H9 (cell line): ENCODE measurements at regions not wholly inside any gene's neighbourhood (a gene's known extent, or its start where the extent isn't known, plus 50 kb on each side); places are given as distances from the start of the nearest gene placed in this dataset.
"Not testable (repeated sequence)": the region's sequence is repeated elsewhere in the genome, so short reads cannot be mapped to it uniquely, and the experiment has no call there.

Experiments
- DNase-seq: peaks from one replicate; pipeline ENCODE4 v3.0.0-alpha.2; 2017
- H2AFZ ChIP-seq: one replicate; pipeline ENCODE4 v1.6.1; 2013; ENCODE audit warnings: mild to moderate bottlenecking, low read length, control low read depth, moderate library complexity
- H2AK5ac ChIP-seq: 2 replicates; pipeline ENCODE4 v1.6.1; 2013; ENCODE audit warnings: low read length, control low read depth, mixed read lengths; ENCODE audit not compliant: insufficient read length
- H2BK120ac ChIP-seq: one replicate; pipeline ENCODE4 v1.6.1; 2013; ENCODE audit warnings: low read depth, mild to moderate bottlenecking, low read length, control low read depth, inconsistent platforms; ENCODE audit not compliant: poor library complexity, severe bottlenecking
- H2BK12ac ChIP-seq: 2 replicates; pipeline ENCODE4 v1.6.1; 2013; ENCODE audit warnings: low read length, control low read depth, mixed read lengths, low read depth; ENCODE audit not compliant: insufficient read length
- H2BK15ac ChIP-seq: 2 replicates; pipeline ENCODE4 v1.6.1; 2013; ENCODE audit warnings: low read depth, low read length, control low read depth
- H2BK20ac ChIP-seq: one replicate; pipeline ENCODE4 v1.6.1; 2013; ENCODE audit warnings: low read depth, mild to moderate bottlenecking, low read length, control low read depth, inconsistent platforms; ENCODE audit not compliant: poor library complexity, severe bottlenecking
- H2BK5ac ChIP-seq: 2 replicates; pipeline ENCODE4 v1.6.1; 2013; ENCODE audit warnings: low read length, control low read depth, mixed read lengths; ENCODE audit not compliant: insufficient read length
- H3K14ac ChIP-seq: 2 replicates; pipeline ENCODE4 v1.6.1; 2013; ENCODE audit warnings: low read length, control low read depth; ENCODE audit not compliant: insufficient read depth
- H3K18ac ChIP-seq: 2 replicates; pipeline ENCODE4 v1.6.1; 2013; ENCODE audit warnings: low read depth, mild to moderate bottlenecking, mixed read lengths, low read length, control low read depth; ENCODE audit not compliant: insufficient read length
- H3K23ac ChIP-seq: 2 replicates; pipeline ENCODE4 v1.6.1; 2013; ENCODE audit warnings: low read length, control low read depth, mixed read lengths, low read depth; ENCODE audit not compliant: insufficient read length
- H3K23me2 ChIP-seq: 2 replicates; pipeline ENCODE4 v1.6.1; 2013; ENCODE audit warnings: low read depth, mild to moderate bottlenecking, mixed read lengths, low read length, control low read depth; ENCODE audit not compliant: insufficient read length, poor library complexity, severe bottlenecking
- H3K27ac ChIP-seq: 2 replicates; pipeline ENCODE4 v1.5.1; 2013; ENCODE audit warnings: low read length, control low read depth, mixed read lengths, low read depth; ENCODE audit not compliant: insufficient read length
- H3K27me3 ChIP-seq: 2 replicates; pipeline ENCODE4 v1.6.1; 2013; ENCODE audit warnings: low read length, control low read depth, inconsistent platforms; ENCODE audit not compliant: insufficient read depth
- H3K4ac ChIP-seq: 2 replicates; pipeline ENCODE4 v1.6.1; 2013; ENCODE audit warnings: low read depth, mild to moderate bottlenecking, control low read depth, inconsistent platforms, low read length, moderate library complexity
- H3K4me1 ChIP-seq: 2 replicates; pipeline ENCODE4 v1.6.1; 2013; ENCODE audit warnings: low read length, control low read depth, inconsistent platforms; ENCODE audit not compliant: insufficient read depth
- H3K4me2 ChIP-seq: 2 replicates; pipeline ENCODE4 v1.6.1; 2013; ENCODE audit warnings: low read length, control low read depth, mixed read lengths; ENCODE audit not compliant: insufficient read length, insufficient read depth
- H3K56ac ChIP-seq: 2 replicates; pipeline ENCODE4 v1.6.1; 2013; ENCODE audit warnings: low read depth, mild to moderate bottlenecking, mixed read lengths, low read length, control low read depth; ENCODE audit not compliant: insufficient read length
- H3K79me1 ChIP-seq: 2 replicates; pipeline ENCODE4 v1.6.1; 2013; ENCODE audit warnings: low read depth, mild to moderate bottlenecking, moderate library complexity, low read length, control low read depth, inconsistent platforms; ENCODE audit not compliant: insufficient read depth, poor library complexity, severe bottlenecking
- H3K79me2 ChIP-seq: 2 replicates; pipeline ENCODE4 v1.6.1; 2013; ENCODE audit warnings: low read length, control low read depth, inconsistent platforms; ENCODE audit not compliant: insufficient read depth
- H3K9ac ChIP-seq: 2 replicates; pipeline ENCODE4 v1.6.1; 2013; ENCODE audit warnings: low read length, control low read depth, mixed read lengths; ENCODE audit not compliant: insufficient read length; ENCODE audit errors: extremely low read depth
- H3K9me3 ChIP-seq: one replicate; pipeline ENCODE4 v1.6.1; 2013; ENCODE audit warnings: low read depth, low read length, inconsistent platforms; ENCODE audit not compliant: control insufficient read depth
- H3T11ph ChIP-seq: one replicate; pipeline ENCODE4 v1.6.1; 2013; ENCODE audit warnings: mild to moderate bottlenecking, low read length, control low read depth, inconsistent platforms
- H4K20me1 ChIP-seq: one replicate; pipeline ENCODE4 v1.6.1; 2013; ENCODE audit not compliant: control insufficient read depth, insufficient read length, insufficient read depth
- H4K5ac ChIP-seq: 2 replicates; pipeline ENCODE4 v1.6.1; 2013; ENCODE audit warnings: low read depth, mild to moderate bottlenecking, mixed read lengths, low read length, control low read depth; ENCODE audit not compliant: insufficient read length
- H4K8ac ChIP-seq: replicated peaks from 2 replicates; pipeline ENCODE4 v1.6.1; 2013; ENCODE audit warnings: low read length, control low read depth, mixed read lengths, low read depth; ENCODE audit not compliant: insufficient read length
- H4K91ac ChIP-seq: 2 replicates; pipeline ENCODE4 v1.6.1; 2013; ENCODE audit warnings: low read depth, mild to moderate bottlenecking, moderate library complexity, mixed read lengths, low read length, control low read depth; ENCODE audit not compliant: insufficient read length
- H3K27ac Mint-ChIP-seq, 3 experiments: 2 replicates in 2 of 3; 3 replicates in 1 of 3; pipeline ENCODE4 v1.8.0; 2020 to 2021; ENCODE audit warnings: mixed read lengths in 3 of 3, mild to moderate bottlenecking in 1 of 3, moderate library complexity in 1 of 3
- H3K27me3 Mint-ChIP-seq: 2 replicates; pipeline ENCODE4 v1.8.0; 2021; ENCODE audit warnings: low read depth, mild to moderate bottlenecking, moderate library complexity, mixed read lengths
- H3K36me3 Mint-ChIP-seq, 3 experiments: 2 replicates in 2 of 3; 3 replicates in 1 of 3; pipeline ENCODE4 v1.8.0; 2020 to 2021; ENCODE audit warnings: low read depth in 3 of 3, mixed read lengths in 3 of 3; ENCODE audit not compliant: insufficient read depth in 1 of 3
- H3K4me1 Mint-ChIP-seq, 2 experiments: 2 replicates each; pipeline ENCODE4 v1.8.0; 2020; ENCODE audit warnings: mixed read lengths in 2 of 2
- H3K4me3 Mint-ChIP-seq, 2 experiments: 2 replicates in 1 of 2; 3 replicates in 1 of 2; pipeline ENCODE4 v1.8.0; 2020 to 2021; ENCODE audit warnings: mild to moderate bottlenecking in 2 of 2, mixed read lengths in 2 of 2, moderate library complexity in 1 of 2
- H3K9me3 Mint-ChIP-seq, 2 experiments: 2 replicates in 1 of 2; 3 replicates in 1 of 2; pipeline ENCODE4 v1.8.0; 2020; ENCODE audit warnings: mild to moderate bottlenecking in 2 of 2, mixed read lengths in 2 of 2, moderate library complexity in 1 of 2
- WGBS: extraction: QIAGEN DNeasy Blood & Tissue Kit; methylation state at CpG from one replicate; pipeline ENCODE4 v1.1.7; 2013; ENCODE audit warnings: missing lambda C conversion rate, low lambda C conversion rate, mixed read lengths; ENCODE audit not compliant: insufficient read length; ENCODE audit errors: extremely low coverage; 5-methylcytosine and 5-hydroxymethylcytosine counted together

GRCh38 chr1:83471272-83471671 lies 527.7 kb downstream of the TTLL7 start:
- no CpG with 5 or more reads among the region's 1 CpG for WGBS
- H3K23me2 ChIP-seq, H3K27ac Mint-ChIP-seq: not testable (repeated sequence)

GRCh38 chr1:83468336-83468735 lies 530.6 kb downstream of the TTLL7 start:
- H3K9ac ChIP-seq, H3K27ac Mint-ChIP-seq, H3K36me3 Mint-ChIP-seq, H2BK120ac ChIP-seq, H3K23me2 ChIP-seq, H4K5ac ChIP-seq, H3K14ac ChIP-seq, DNase-seq, H3K4me2 ChIP-seq, H4K20me1 ChIP-seq, H3K9me3 Mint-ChIP-seq, H3K27ac ChIP-seq, H4K91ac ChIP-seq, H2BK20ac ChIP-seq, H2AK5ac ChIP-seq, H3K27me3 Mint-ChIP-seq, H3T11ph ChIP-seq, H3K56ac ChIP-seq, H2BK5ac ChIP-seq, H3K4ac ChIP-seq, H4K8ac ChIP-seq, H3K79me2 ChIP-seq, H3K18ac ChIP-seq, H3K4me1 ChIP-seq, H2AFZ ChIP-seq, H3K79me1 ChIP-seq, H2BK15ac ChIP-seq, H3K9me3 ChIP-seq, H3K27me3 ChIP-seq, H3K4me3 Mint-ChIP-seq, H3K4me1 Mint-ChIP-seq, H3K23ac ChIP-seq, H2BK12ac ChIP-seq: not testable (repeated sequence)
- WGBS, result no CpG with 5 or more reads among the region's 4 CpGs

More at GRCh38 chr1:83471272-83471671, 527.7 kb downstream of the TTLL7 start:
- H3K4ac ChIP-seq, H3K14ac ChIP-seq, H4K8ac ChIP-seq, H3K4me2 ChIP-seq, H3K4me1 ChIP-seq, H2AFZ ChIP-seq, H3K27me3 Mint-ChIP-seq, H4K91ac ChIP-seq, H2BK15ac ChIP-seq, H3K36me3 Mint-ChIP-seq, H3K23ac ChIP-seq, H3K27me3 ChIP-seq, H4K5ac ChIP-seq, H3K9me3 Mint-ChIP-seq, H2BK120ac ChIP-seq, H3K79me2 ChIP-seq, H2AK5ac ChIP-seq, H3K4me1 Mint-ChIP-seq, H3K56ac ChIP-seq, H3K27ac ChIP-seq, H2BK12ac ChIP-seq, H3K18ac ChIP-seq, H3K79me1 ChIP-seq, DNase-seq, H4K20me1 ChIP-seq, H2BK5ac ChIP-seq, H3K9ac ChIP-seq, H3K9me3 ChIP-seq, H3K4me3 Mint-ChIP-seq, H3T11ph ChIP-seq, H2BK20ac ChIP-seq: not testable (repeated sequence)
